ENCODE measurements at regions not wholly inside any gene's neighbourhood (a gene's known extent, or its start where the extent isn't known, plus 50 kb on each side); places are given as distances from the start of the nearest gene placed in this dataset.

- TF ChIP-seq REST (IDR thresholded peaks at IDR 0.05; ENCODE audit: low read depth) (no peak), ZFX (IDR thresholded peaks at IDR 0.05) (no peak), POLR2A (IDR thresholded peaks at IDR 0.05; ENCODE audit: borderline replicate concordance, extremely low read depth, insufficient read depth, insufficient read length) (no peak)
These were observed 118.9 kb upstream of the KLF14 start (continued) for GRCh38 chr7:130852867-130853266.

- Histone ChIP-seq H3K4me1 (ENCODE audit: control insufficient read depth in 1 of 2, insufficient read depth in 2 of 2, low read length in 2 of 2) (peaks cover 38 to 74% of the 10 kb centered on the region in 2 experiments), H3K27ac (ENCODE audit: low read depth, low read length) (peak overlapping the region; percentile 87), H3K79me2 (ENCODE audit: insufficient read depth, low read length) (peaks cover 4% of the 10 kb centered on the region; the same call in 1 of the 2 replicates), H3K9me2 (ENCODE audit: insufficient read depth) (no peaks in the 10 kb centered on the region), H2AFZ (ENCODE audit: low read depth, low read length, poor library complexity, severe bottlenecking) (no peak overlapping the region), H3K36me3 (ENCODE audit: control insufficient read depth in 1 of 2, insufficient read depth in 2 of 2, low read length in 2 of 2) (peaks cover 0 to 41% of the 10 kb centered on the region in 2 experiments; a peak in 2 of 4 replicates), H3K9ac (ENCODE audit: low read length) (peak overlapping the region; percentile 62), H3K4me2 (ENCODE audit: low read length) (peak overlapping the region; percentile 66), H4K20me1 (ENCODE audit: insufficient read depth) (no peaks in the 10 kb centered on the region), H3K9me3 (ENCODE audit: control insufficient read depth in 1 of 2, insufficient read depth in 1 of 2, low read depth in 1 of 2, low read length in 2 of 2) (peaks cover 4 to 16% of the 10 kb centered on the region in 2 experiments; a peak in 2 of 4 replicates), H3K4me3 (replicated peaks in 1 of 2; ENCODE audit: low read depth in 1 of 2, low read length in 2 of 2) (peak overlapping the region in 1 of 2 experiments; percentile 21; a peak in 1 of 4 replicates), H3K27me3 (ENCODE audit: insufficient read depth, low read length) (no peaks in the 10 kb centered on the region)
- POLR2A ChIA-PET: no interaction called here
- BruUV-seq (replicated peaks): TSS peak; percentile 87
- CTCF ChIA-PET: no interaction called here
- intact Hi-C loops (cut with micrococcal nuclease): loop anchor here (1.0 kb wide), 1 partner anchor 8 kb away; no protein-coding TSS in a partner anchor
- ATAC-seq (peak; percentile 83), DNase-seq (ENCODE audit: low read depth, low spot score) (peak; percentile 96)
- RAD21 ChIA-PET (ENCODE audit: low non-redundant PET in 1 of 2, low total read pairs in 2 of 2, uncharacterized antibody in 2 of 2, unreplicated experiment in 2 of 2): no interaction called here
- TF ChIP-seq SIN3A (IDR thresholded peaks at IDR 0.05; ENCODE audit: low read depth) (0 out of 2 replicates have a peak, but pooled peaks have one; percentile 79), SRF (IDR thresholded peaks at IDR 0.05; ENCODE audit: low read depth) (peak; percentile 79; the same call in 1 of the 2 replicates), JUND (IDR thresholded peaks at IDR 0.05) (peak; percentile 99), ATF3 (IDR thresholded peaks at IDR 0.05) (no peak), CEBPB (IDR thresholded peaks at IDR 0.05; ENCODE audit: low read depth) (peak; percentile 83), TCF7L2 (IDR thresholded peaks at IDR 0.05; ENCODE audit: borderline replicate concordance, extremely low read depth, insufficient read depth, insufficient read length) (peak; percentile 87), REST (IDR thresholded peaks at IDR 0.05; ENCODE audit: low read depth) (no peak), CTCF (IDR thresholded peaks at IDR 0.05 in 2 of 3, conservative IDR thresholded peaks at IDR 0.05 in 1 of 3; ENCODE audit: borderline replicate concordance in 1 of 3, insufficient read depth in 1 of 3, low read depth in 2 of 3, low read length in 2 of 3) (peak in 2 of 3 experiments; percentile 8 to 10; a peak in 1 of 6 replicates), POLR2AphosphoS5 (IDR thresholded peaks at IDR 0.05; ENCODE audit: low read depth, low read length) (peak; percentile 73), EZH2phosphoT487 (IDR thresholded peaks at IDR 0.05; ENCODE audit: borderline replicate concordance) (no peak), CBX3 (IDR thresholded peaks at IDR 0.05; ENCODE audit: low read depth) (peak; percentile 93), SP1 (IDR thresholded peaks at IDR 0.05; ENCODE audit: low read depth) (peak; percentile 99), EZH2 (IDR thresholded peaks at IDR 0.05) (no peak)
These were observed 119.7 kb upstream of the KLF14 start for GRCh38 chr7:130853503-130854279.
